OCI-LY1 (cell line): ENCODE measurements at regions not wholly inside any gene's neighbourhood (a gene's known extent, or its start where the extent isn't known, plus 50 kb on each side); places are given as distances from the start of the nearest gene placed in this dataset.

Experiments
- H2AFZ ChIP-seq: fragments of 200-600 bp; sonication (generic), shearing (Covaris generic); 2 replicates; pipeline ENCODE4 v1.6.0; 2014; ENCODE audit warnings: antibody characterized with exemption, mild to moderate bottlenecking, low read length
- H3F3A ChIP-seq: fragments of 200-600 bp; sonication (generic), shearing (Covaris generic); 2 replicates; pipeline ENCODE4 v1.6.0; 2014; ENCODE audit warnings: mild to moderate bottlenecking, antibody characterized with exemption, low read length, moderate library complexity; ENCODE audit not compliant: insufficient read depth
- H3K27ac ChIP-seq: fragments of 200-600 bp; sonication (generic); 2 replicates; pipeline ENCODE4 v1.5.1; 2014; ENCODE audit warnings: low read length, mixed run types, mild to moderate bottlenecking, low read depth; ENCODE audit not compliant: poor library complexity, severe bottlenecking
- H3K27me3 ChIP-seq: fragments of 200-600 bp; sonication (generic); 2 replicates; pipeline ENCODE4 v1.6.0; 2014; ENCODE audit warnings: antibody characterized with exemption, mild to moderate bottlenecking, low read length, moderate library complexity; ENCODE audit not compliant: insufficient read depth
- H3K36me3 ChIP-seq: fragments of 200-600 bp; sonication (generic); 2 replicates; pipeline ENCODE4 v1.6.1; 2014; ENCODE audit warnings: mild to moderate bottlenecking, antibody characterized with exemption, low read length, moderate library complexity, mixed read lengths; ENCODE audit not compliant: insufficient read depth
- H3K4me1 ChIP-seq: fragments of 200-600 bp; sonication (generic); 2 replicates; pipeline ENCODE4 v1.5.1; 2014; ENCODE audit warnings: mild to moderate bottlenecking, low read length, moderate library complexity; ENCODE audit not compliant: insufficient read depth, severe bottlenecking
- H3K4me2 ChIP-seq: fragments of 200-600 bp; sonication (generic), shearing (Covaris generic); 2 replicates; pipeline ENCODE4 v1.6.1; 2014; ENCODE audit warnings: low read length
- H3K4me3 ChIP-seq: fragments of 200-600 bp; sonication (generic); 2 replicates; pipeline ENCODE4 v1.5.1; 2014; ENCODE audit warnings: low read length, low read depth, mild to moderate bottlenecking, mixed read lengths; ENCODE audit not compliant: poor library complexity, severe bottlenecking
- H3K79me2 ChIP-seq: fragments of 200-600 bp; shearing (Covaris generic); 2 replicates; pipeline ENCODE4 v1.6.1; 2016; ENCODE audit warnings: mixed run types, low read length, mixed read lengths; ENCODE audit not compliant: insufficient read depth
- H3K9ac ChIP-seq: fragments of 200-600 bp; sonication (generic), shearing (Covaris generic); 2 replicates; pipeline ENCODE4 v1.6.1; 2014; ENCODE audit warnings: mild to moderate bottlenecking, low read length, mixed read lengths
- H3K9me2 ChIP-seq: fragments of 200-600 bp; sonication (generic), shearing (Covaris generic); 2 replicates; pipeline ENCODE4 v1.6.1; 2014; ENCODE audit warnings: low read depth, mild to moderate bottlenecking, low read length, mixed read lengths
- H3K9me3 ChIP-seq: fragments of 200-600 bp; shearing (Covaris generic); 2 replicates; pipeline ENCODE4 v1.6.1; 2014; ENCODE audit warnings: low read length, mixed read lengths
- H4K20me1 ChIP-seq: fragments of 200-600 bp; sonication (generic), shearing (Covaris generic); 2 replicates; pipeline ENCODE4 v1.6.0; 2016; ENCODE audit warnings: mild to moderate bottlenecking, low read length; ENCODE audit not compliant: insufficient read depth
- EZH2 ChIP-seq: fragments of 200-600 bp; sonication (generic), shearing (Covaris generic); IDR thresholded peaks from 2 replicates; pipeline ENCODE4 v1.8.0; 2017; ENCODE audit warnings: borderline replicate concordance, mixed run types, mild to moderate bottlenecking, antibody characterized with exemption, low read length, moderate library complexity, mixed read lengths
- TF ChIP-seq, protein P1 (sequence below): fragments of 200-600 bp; sonication (generic), shearing (Covaris generic); IDR thresholded peaks from 2 replicates; pipeline ENCODE4 v1.5.1; 2017; ENCODE audit warnings: mild to moderate bottlenecking, antibody characterized with exemption, low read length, moderate library complexity, mixed read lengths

DNA sequence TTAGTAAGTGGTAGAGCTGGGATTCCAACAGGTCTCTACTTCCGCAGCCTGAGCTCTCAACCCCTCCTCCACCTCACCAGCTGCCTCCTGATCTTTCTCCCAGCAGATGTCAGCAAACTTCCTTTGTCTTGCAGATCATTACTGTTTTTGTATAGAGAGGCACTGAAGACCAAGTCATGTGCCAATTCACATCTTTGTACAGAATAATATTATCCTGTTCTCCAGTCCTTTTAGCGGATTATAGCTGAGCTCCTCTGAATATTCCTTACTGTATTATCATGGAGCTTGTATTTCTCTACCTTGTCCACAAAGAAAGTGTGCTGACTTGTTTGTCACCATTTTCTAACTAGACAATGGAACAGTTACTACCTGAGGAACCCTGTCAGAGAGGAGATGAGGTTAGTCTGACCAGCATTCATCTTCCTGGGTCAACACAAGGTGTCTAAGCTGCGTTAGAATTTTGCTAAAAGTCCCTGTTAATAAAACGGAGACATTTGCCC, 142.3 kb upstream of the ARHGAP5 start:
- H2AFZ ChIP-seq: no peak overlapping the region
- no peaks in the 10 kb centered on the region for H3K9me3 ChIP-seq
- no peaks in the 10 kb centered on the region for H3K79me2 ChIP-seq
- H3K27me3 ChIP-seq: no peaks in the 10 kb centered on the region
- no peak overlapping the region for H3K9ac ChIP-seq
- no peak for TF ChIP-seq EZH2
- TF ChIP-seq, protein P1, sequence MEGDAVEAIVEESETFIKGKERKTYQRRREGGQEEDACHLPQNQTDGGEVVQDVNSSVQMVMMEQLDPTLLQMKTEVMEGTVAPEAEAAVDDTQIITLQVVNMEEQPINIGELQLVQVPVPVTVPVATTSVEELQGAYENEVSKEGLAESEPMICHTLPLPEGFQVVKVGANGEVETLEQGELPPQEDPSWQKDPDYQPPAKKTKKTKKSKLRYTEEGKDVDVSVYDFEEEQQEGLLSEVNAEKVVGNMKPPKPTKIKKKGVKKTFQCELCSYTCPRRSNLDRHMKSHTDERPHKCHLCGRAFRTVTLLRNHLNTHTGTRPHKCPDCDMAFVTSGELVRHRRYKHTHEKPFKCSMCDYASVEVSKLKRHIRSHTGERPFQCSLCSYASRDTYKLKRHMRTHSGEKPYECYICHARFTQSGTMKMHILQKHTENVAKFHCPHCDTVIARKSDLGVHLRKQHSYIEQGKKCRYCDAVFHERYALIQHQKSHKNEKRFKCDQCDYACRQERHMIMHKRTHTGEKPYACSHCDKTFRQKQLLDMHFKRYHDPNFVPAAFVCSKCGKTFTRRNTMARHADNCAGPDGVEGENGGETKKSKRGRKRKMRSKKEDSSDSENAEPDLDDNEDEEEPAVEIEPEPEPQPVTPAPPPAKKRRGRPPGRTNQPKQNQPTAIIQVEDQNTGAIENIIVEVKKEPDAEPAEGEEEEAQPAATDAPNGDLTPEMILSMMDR: peak; percentile 6; the same call in 1 of the 2 replicates
- no peak overlapping the region for H3K4me3 ChIP-seq
- H4K20me1 ChIP-seq: no peaks in the 10 kb centered on the region
- H3K36me3 ChIP-seq: no peaks in the 10 kb centered on the region
- no peaks in the 10 kb centered on the region for H3K4me1 ChIP-seq
- no peak overlapping the region for H3K27ac ChIP-seq
- no peak overlapping the region for H3K4me2 ChIP-seq
- H3K9me2 ChIP-seq: no peaks in the 10 kb centered on the region
- no peaks in the 10 kb centered on the region for H3F3A ChIP-seq

DNA sequence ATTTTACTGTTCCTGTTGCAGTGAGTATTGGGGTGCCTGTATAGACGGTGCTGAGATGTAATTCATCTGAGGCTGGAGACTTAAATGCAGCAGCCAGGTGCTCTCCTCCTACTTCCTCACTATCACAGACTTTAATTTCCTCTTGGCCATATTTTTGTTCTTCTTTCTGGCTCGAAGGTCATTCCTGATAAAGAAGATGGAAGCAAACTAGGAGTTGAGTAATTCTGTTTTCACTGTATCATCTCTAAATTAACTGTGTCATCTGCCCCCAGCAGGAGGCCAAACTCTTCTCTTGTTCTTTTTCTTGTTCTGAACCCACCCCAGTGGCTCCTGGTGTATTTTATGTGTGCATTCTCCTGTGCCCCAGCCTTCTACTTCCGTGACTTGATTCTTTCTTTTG, 141.7 kb upstream of the ARHGAP5 start:
- Histone ChIP-seq H3K27me3 (no peaks in the 10 kb centered on the region), H4K20me1 (no peaks in the 10 kb centered on the region), H3K4me3 (no peak overlapping the region), H3K36me3 (no peaks in the 10 kb centered on the region), H3K4me2 (no peak overlapping the region), H3K9me3 (no peaks in the 10 kb centered on the region), H3K9ac (no peak overlapping the region), H3K4me1 (no peaks in the 10 kb centered on the region), H3K79me2 (no peaks in the 10 kb centered on the region), H3F3A (no peaks in the 10 kb centered on the region), H3K27ac (no peak overlapping the region), H2AFZ (no peak overlapping the region), H3K9me2 (no peaks in the 10 kb centered on the region)
- TF ChIP-seq, protein P1: no peak
- TF ChIP-seq EZH2: no peak

DNA sequence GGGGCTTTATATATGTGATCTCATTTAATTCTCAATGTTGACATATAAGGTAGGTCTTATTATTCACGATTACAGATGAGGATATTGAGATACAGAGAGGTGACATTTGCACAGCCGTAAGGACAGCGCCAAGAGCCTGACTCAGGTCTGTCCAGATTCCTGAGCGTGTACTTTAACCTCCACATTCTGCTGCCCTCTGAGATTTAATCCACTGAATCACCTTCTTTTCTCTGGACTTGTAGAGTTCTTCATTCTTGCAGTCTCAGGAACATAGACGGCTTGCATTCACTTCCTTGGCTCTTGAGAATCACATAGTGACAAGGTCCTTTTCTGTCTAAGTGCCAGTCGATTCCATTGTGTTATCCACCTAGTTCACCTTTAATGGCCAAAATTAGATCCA, 141.0 kb upstream of the ARHGAP5 start:
- no peak overlapping the region for H3K4me2 ChIP-seq
- no peak overlapping the region for H2AFZ ChIP-seq
- no peaks in the 10 kb centered on the region for H3K9me3 ChIP-seq
- H3K36me3 ChIP-seq: no peaks in the 10 kb centered on the region
- no peaks in the 10 kb centered on the region for H3K9me2 ChIP-seq
- TF ChIP-seq EZH2: no peak
- TF ChIP-seq, protein P1: no peak
- H4K20me1 ChIP-seq: no peaks in the 10 kb centered on the region
- no peaks in the 10 kb centered on the region for H3K27me3 ChIP-seq
- H3K79me2 ChIP-seq: no peaks in the 10 kb centered on the region
- H3K27ac ChIP-seq: no peak overlapping the region
- H3F3A ChIP-seq: no peaks in the 10 kb centered on the region
- H3K4me3 ChIP-seq: no peak overlapping the region
- no peaks in the 10 kb centered on the region for H3K4me1 ChIP-seq
- H3K9ac ChIP-seq: no peak overlapping the region
